Gastroesophageal sphincter (tissue), 4 donors: ENCODE measurements at regions not wholly inside any gene's neighbourhood (a gene's known extent, or its start where the extent isn't known, plus 50 kb on each side); places are given as distances from the start of the nearest gene placed in this dataset.

ENCODE experiments used
- ATAC-seq: fragments of 150-250 bp; one replicate; pipeline ENCODE4 v1.9.1; 2016; ENCODE audit warnings: mild to moderate bottlenecking, moderate library complexity
- H3K27ac ChIP-seq, 4 donors: fragments of 200-600 bp; sonication (generic) in 3 of 4; 1 replicate in 3 of 4; 2 replicates in 1 of 4; pipeline ENCODE4 v1.5.1; 2016 to 2019
- H3K27me3 ChIP-seq: fragments of 200-600 bp; sonication (generic); one replicate; pipeline ENCODE4 v1.5.1; 2019
- H3K36me3 ChIP-seq, 2 donors: fragments of 200-600 bp; sonication (generic); one replicate each; pipeline ENCODE4 v1.5.1; 2019; ENCODE audit warnings: control low read depth in 1 of 2
- H3K4me1 ChIP-seq, 3 donors: fragments of 200-600 bp; sonication (generic); 1 replicate in 2 of 3; 2 replicates in 1 of 3; pipeline ENCODE4 v1.5.1; 2016 to 2019; ENCODE audit warnings: control low read depth in 2 of 3
- H3K4me3 ChIP-seq, 2 donors: fragments of 200-600 bp; sonication (generic); one replicate each; pipeline ENCODE4 v1.5.1; 2019; ENCODE audit warnings: mild to moderate bottlenecking in 1 of 2, moderate library complexity in 1 of 2
- H3K9me3 ChIP-seq, 3 donors: fragments of 200-600 bp; sonication (generic); one replicate each; pipeline ENCODE4 v1.5.1; 2017 to 2019; ENCODE audit warnings: control low read depth in 2 of 3
- CTCF ChIP-seq, 4 experiments: fragments of 200-600 bp in 2 of 4; fragments of 450-650 bp in 2 of 4; sonication (generic) in 1 of 4; IDR thresholded peaks; one replicate each; pipeline ENCODE4 v1.5.1; 2017 to 2019; ENCODE audit warnings: antibody characterized with exemption in 4 of 4, mild to moderate bottlenecking in 2 of 4, moderate library complexity in 2 of 4
- EP300 ChIP-seq: sonication (generic); formaldehyde crosslinking; IDR thresholded peaks from one replicate; pipeline ENCODE4 v1.6.1; 2017; ENCODE audit warnings: antibody characterized with exemption, mild to moderate bottlenecking
- POLR2A ChIP-seq, 2 donors: fragments of 450-650 bp; IDR thresholded peaks; one replicate each; pipeline ENCODE4 v1.6.1; 2017; ENCODE audit warnings: antibody characterized with exemption in 2 of 2, mild to moderate bottlenecking in 2 of 2, moderate library complexity in 1 of 2
- POLR2AphosphoS5 ChIP-seq: sonication (generic); formaldehyde crosslinking; IDR thresholded peaks from one replicate; pipeline ENCODE4 v1.6.1; 2017; ENCODE audit warnings: antibody characterized with exemption
- WGBS, 2 donors: methylation state at CpG; one replicate each; pipeline ENCODE4 v1.1.5; 2018; ENCODE audit warnings: low coverage in 1 of 2; 5-methylcytosine and 5-hydroxymethylcytosine counted together

DNA sequence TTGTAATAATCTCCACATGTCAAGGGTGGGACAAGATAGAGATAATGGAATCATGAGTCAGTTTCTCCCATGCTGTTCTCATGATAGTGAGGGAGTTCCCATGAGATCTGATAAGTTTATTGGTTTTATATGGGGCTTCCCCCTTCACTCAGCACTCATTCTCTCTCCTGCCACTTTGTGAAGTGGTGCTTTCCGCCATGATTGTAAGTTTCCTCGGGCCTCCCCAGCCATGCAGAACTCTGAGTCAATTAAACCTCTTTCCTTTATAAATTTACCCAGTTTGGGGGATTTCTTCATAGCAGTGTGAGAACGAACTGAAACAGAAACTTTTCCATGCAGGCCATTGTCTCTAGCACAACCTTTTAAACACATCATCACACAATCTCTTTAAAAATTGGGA lies 221.5 kb upstream of the BRINP3 start:
- Histone ChIP-seq H3K9me3 (no peaks in the 10 kb centered on the region), H3K27me3 (no peaks in the 10 kb centered on the region), H3K27ac (no peak overlapping the region), H3K36me3 (no peaks in the 10 kb centered on the region), H3K4me3 (no peak overlapping the region), H3K4me1 (no peaks in the 10 kb centered on the region)
- WGBS, 2 donors, result 78 to 96% methylated on average over 3 of the region's 3 CpGs
- no peak for ATAC-seq
- TF ChIP-seq POLR2AphosphoS5 (no peak), POLR2A (IDR thresholded peaks at IDR 0.05) (no peak), CTCF (IDR thresholded peaks at IDR 0.05) (no peak), EP300 (no peak)

DNA sequence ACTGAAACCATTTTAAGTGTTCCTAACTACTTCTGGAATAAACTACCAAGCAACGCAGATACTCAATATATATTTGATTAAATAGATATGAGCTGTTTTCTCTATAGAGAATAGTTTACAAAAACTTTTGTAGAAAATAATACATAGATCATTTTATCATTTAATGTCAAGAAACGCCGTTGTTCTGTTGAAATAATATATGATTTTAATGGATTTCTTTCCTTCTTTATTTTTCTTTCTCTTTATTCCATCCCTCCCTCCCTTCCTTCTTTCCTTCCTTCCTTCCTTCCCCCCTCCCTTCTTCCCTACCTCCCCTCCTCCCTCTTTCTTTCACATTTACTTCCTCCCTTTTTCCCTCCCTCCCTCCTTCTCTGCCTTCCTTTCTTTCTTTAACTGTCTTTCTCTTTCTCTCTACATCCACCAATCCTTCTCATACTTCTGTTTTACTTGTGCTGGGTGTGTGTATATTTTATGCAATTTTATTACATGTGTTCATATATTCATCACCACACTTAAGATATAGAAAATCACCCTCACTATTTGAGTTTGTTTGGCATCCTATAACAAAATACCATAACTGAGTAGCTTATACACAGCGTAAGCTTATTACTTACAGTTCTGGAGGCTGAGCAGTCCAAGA lies 230.9 kb upstream of the BRINP3 start:
- Histone ChIP-seq H3K27ac (no peak overlapping the region), H3K9me3 (no peaks in the 10 kb centered on the region), H3K4me3 (no peak overlapping the region), H3K36me3 (no peaks in the 10 kb centered on the region), H3K27me3 (no peaks in the 10 kb centered on the region), H3K4me1 (no peaks in the 10 kb centered on the region)
- TF ChIP-seq POLR2A (IDR thresholded peaks at IDR 0.05), result no peak
- no peak for TF ChIP-seq EP300
- no peak for TF ChIP-seq POLR2AphosphoS5
- no peak for TF ChIP-seq CTCF (IDR thresholded peaks at IDR 0.05)
- 91 to 95% methylated on average over 3 to 4 of the region's 4 CpGs for WGBS, 2 donors
- ATAC-seq, result no peak

DNA sequence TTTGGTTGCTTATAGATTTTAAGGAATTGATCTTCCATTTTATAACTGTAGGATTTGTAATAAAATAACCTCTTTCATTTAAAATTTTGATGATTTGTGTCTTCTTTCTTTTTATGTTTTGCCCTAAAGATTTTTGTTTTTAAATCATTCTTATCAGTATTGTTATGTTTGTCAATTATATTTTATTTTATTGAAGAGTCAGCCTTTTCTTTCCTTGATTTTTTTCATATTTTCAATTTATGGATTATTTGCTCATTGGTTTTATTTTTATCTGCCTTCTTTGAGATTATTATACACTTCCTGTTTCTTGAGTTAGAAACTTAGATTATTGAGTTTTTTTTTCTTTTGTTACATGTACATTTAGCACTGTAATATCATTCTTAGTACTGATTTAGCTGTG lies 233.4 kb upstream of the BRINP3 start:
- TF ChIP-seq EP300 (no peak), CTCF (IDR thresholded peaks at IDR 0.05) (no peak)
- no peak overlapping the region for H3K27ac ChIP-seq
- H3K4me3 ChIP-seq, result no peak overlapping the region
- H3K27me3 ChIP-seq, result no peaks in the 10 kb centered on the region
- no peaks in the 10 kb centered on the region for H3K9me3 ChIP-seq
- H3K4me1 ChIP-seq, result no peaks in the 10 kb centered on the region
- no peaks in the 10 kb centered on the region for H3K36me3 ChIP-seq
- no peak for ATAC-seq

GRCh38 chr1:190717055-190717454 lies 239.4 kb upstream of the BRINP3 start:
- 88 to 91% methylated on average over 1 of the region's 1 CpG for WGBS, 2 donors
- no peak overlapping the region for H3K4me3 ChIP-seq
- no peaks in the 10 kb centered on the region for H3K4me1 ChIP-seq
- no peaks in the 10 kb centered on the region for H3K9me3 ChIP-seq
- no peaks in the 10 kb centered on the region for H3K27me3 ChIP-seq
- H3K27ac ChIP-seq, result no peak overlapping the region
- no peaks in the 10 kb centered on the region for H3K36me3 ChIP-seq
- no peak for ATAC-seq
- no peak for TF ChIP-seq POLR2A (IDR thresholded peaks at IDR 0.05)
- no peak for TF ChIP-seq POLR2AphosphoS5
- TF ChIP-seq CTCF (IDR thresholded peaks at IDR 0.05), result no peak
- no peak for TF ChIP-seq EP300

DNA sequence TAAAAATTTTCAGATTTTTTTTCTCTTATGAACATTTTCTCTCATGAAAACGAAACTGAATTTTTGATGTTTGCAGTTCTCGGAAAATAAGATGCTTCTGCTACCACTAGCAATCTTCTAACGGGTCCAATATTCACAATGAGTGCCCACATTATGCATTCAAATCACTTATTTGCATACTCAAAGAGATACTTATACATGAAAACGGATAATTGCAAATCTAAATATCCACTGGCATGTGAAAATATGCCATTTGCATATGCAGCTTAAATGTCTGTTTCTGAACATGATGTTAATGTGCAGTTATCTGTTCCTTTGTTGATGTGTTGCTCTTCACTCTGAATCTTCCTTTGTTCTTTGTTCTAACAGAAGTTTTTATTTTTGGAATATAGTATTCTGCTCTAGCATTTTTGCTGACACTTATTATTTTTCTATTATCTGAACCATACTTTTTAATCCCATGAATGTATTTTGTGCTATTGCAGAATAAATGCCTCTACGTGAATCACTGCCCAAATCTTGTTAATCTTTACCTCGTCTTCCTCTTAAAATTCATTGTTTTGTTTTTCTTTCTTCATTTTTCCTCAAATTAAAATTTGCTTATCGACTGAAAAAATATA lies 259.4 kb upstream of the BRINP3 start:
- H3K27me3 ChIP-seq, result no peaks in the 10 kb centered on the region
- H3K9me3 ChIP-seq, result no peaks in the 10 kb centered on the region
- H3K27ac ChIP-seq, result no peak overlapping the region
- no peak for ATAC-seq
- no peaks in the 10 kb centered on the region for H3K36me3 ChIP-seq
- H3K4me3 ChIP-seq, result no peak overlapping the region
- no peaks in the 10 kb centered on the region for H3K4me1 ChIP-seq
- 86 to 98% methylated on average over 6 to 7 of the region's 7 CpGs for WGBS, 2 donors
- no peak for TF ChIP-seq POLR2A (IDR thresholded peaks at IDR 0.05)
- TF ChIP-seq CTCF (IDR thresholded peaks at IDR 0.05), result no peak
- no peak for TF ChIP-seq EP300
- TF ChIP-seq POLR2AphosphoS5, result no peak
